GM18951 (cell line): ENCODE measurements at regions not wholly inside any gene's neighbourhood (a gene's known extent, or its start where the extent isn't known, plus 50 kb on each side); places are given as distances from the start of the nearest gene placed in this dataset.

ENCODE experiments used
- POLR2A ChIP-seq: IDR thresholded peaks from 4 replicates; pipeline ENCODE4 v1.6.1; 2011; ENCODE audit warnings: mild to moderate bottlenecking; ENCODE audit not compliant: insufficient read length, insufficient read depth; ENCODE audit errors: extremely low read depth
- in situ Hi-C: fragments of 300-500 bp; cut with MboI; formaldehyde crosslinking; loops from one replicate; pipeline ENCODE4 v1.12.0; 2022; ENCODE audit warnings: low sequenced_read_pairs, mixed read lengths, inconsistent platforms; ENCODE audit not compliant: unreplicated experiment

DNA sequence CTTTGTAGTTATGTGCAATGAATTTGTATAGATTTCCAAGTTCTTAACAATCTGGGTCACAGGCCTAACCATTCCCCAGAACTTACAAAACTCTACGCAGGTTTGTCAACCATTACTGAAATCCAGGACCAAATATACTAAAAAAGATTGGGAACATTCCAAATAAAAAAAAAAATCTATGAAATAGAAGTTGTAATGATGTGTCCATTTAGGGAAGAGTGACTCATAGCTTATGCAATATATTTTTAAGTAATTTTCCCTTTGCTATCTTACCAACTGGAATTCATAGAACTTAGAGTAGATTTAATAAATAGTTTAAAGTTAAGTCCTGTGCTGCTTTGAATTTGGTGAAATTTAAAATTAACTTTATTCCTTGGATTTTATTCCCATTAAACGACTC is 393.2 kb downstream of the PMP22 start:
- in situ Hi-C loops: no loop called here
- TF ChIP-seq POLR2A: no peak

DNA sequence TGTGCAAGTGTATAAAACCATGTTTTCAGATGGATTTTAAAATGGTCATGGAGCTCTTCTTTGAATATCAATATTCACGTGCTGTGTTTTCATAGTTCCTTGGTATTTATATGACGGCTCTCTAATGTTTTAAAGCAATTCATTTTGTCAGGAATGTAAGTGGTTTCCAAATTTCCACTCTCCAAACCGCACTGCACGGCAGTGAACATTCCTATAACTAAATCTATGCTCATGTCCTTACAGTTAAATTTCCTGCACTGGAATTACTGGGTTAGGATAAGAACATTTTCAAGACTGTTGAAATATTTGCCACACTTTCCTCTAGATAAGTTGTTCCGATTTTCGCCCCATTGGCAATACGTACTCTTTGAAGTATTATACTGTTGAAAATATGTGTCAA is 398.9 kb downstream of the PMP22 start:
- in situ Hi-C loops: no loop called here
- no peak for TF ChIP-seq POLR2A

- in situ Hi-C loops: no loop called here
- TF ChIP-seq POLR2A: no peak
Observed at GRCh38 chr17:14864127-14864526, 401.0 kb downstream of the PMP22 start.

DNA sequence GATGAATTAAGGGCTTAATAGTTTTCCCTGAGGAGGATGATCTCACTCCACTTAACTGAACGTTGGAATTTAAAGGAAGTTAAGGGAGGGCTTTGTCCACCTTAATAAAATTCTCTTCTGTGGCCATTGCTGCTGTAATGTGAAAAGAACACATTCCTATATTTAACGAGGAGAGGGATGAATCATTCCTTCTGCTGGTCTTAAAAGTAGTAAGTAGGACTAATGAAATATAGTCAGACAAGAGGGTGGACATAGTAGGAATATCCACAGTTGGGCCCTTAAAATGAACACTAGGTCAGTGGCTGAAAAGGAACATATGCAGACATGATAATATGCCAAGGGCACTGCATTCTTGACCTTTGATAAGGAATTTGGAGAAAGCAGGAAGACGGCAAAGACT is 405.6 kb downstream of the PMP22 start:
- in situ Hi-C loops: no loop called here
- TF ChIP-seq POLR2A: no peak

GRCh38 chr17:14856176-14856575 is 408.9 kb downstream of the PMP22 start:
- no peak for TF ChIP-seq POLR2A
- in situ Hi-C loops: no loop called here

- in situ Hi-C loops: no loop called here
- TF ChIP-seq POLR2A: no peak
Observed at GRCh38 chr17:14854691-14855090, 410.4 kb downstream of the PMP22 start.

DNA sequence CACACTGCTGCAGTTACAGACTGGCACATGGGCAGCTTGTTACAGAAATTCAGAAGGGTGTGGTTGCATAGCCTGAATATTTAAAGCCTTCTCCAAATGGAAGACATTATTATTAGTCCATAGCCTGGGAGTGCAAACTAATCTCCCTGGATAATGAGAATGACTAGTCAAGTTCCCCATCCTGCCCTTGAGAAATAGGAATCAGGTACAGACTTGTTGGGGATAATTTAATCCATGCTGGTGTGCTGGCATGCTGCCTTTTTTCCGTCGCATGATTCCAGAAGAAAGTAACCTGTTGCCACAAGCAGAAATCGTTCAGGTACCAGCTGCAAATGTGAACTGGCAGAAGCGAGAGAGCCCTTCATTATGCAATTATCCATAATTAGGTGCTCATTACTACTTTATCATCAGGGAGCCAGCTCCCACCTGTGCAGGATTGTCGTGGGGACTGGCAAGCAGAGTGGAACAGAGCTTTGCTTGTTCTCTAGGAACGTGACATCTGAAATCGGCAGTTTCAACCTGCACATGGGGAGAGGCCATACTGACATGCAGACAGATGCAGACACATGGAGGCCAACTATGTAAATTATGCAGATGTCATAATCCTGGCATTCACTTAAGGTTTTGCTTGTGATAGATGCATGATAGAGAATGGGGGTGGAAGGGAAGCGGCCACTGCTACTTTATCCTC is 419.4 kb downstream of the PMP22 start:
- in situ Hi-C loops: no loop called here

GRCh38 chr17:14843086-14843795 is 421.9 kb downstream of the PMP22 start:
- TF ChIP-seq POLR2A: no peak
- in situ Hi-C loops: no loop called here

More for the DNA sequence above, 419.4 kb downstream of the PMP22 start:
- TF ChIP-seq POLR2A: no peak

DNA sequence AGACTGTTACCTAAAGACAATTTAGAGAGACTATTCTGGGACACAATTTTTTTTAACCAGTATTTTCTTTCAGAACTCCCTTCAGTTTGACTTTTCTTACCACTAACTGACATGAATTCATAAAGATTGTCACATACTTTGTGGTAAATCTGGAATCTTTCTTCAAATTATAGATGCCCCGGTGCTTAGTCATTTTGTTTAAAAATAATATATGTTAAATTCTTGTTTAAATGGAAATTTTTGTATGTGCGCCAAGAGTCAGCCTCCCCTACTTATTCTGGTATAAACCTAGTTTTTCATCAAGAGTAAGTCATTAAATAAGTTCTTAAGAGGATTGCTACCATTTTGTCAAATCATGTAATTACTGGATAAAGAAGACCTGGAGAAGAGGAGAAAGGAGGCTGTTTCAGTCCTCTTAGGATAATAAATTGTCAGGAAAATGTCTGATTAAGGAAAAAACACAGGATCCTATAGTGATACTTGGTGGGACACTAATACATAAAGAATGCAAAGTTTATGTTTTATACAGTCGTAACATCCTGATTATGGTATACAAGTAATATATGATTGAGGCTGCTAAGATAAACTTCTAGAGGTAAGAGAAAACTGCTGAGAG is 424.4 kb downstream of the PMP22 start:
- TF ChIP-seq POLR2A: no peak
- in situ Hi-C loops: no loop called here

DNA sequence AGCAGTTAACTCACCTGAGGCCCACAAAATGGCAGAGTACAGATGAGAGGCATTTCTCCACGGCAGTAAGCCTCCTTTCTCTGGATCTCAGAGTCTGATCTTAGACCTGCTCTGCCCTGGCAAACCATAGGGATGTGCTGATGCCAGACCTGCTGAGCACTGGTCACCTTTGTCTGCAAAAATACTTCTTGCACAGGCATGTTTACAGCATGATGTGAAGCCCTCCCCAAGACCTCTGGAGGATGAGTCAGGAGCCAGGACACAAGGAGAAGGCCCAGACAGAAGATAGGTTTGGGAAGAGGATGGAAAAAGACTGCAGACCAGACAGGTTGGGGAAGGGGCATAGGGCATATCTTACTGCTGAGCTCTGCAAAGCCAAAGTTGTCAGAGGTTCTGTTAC is 426.6 kb downstream of the PMP22 start:
- TF ChIP-seq POLR2A: no peak
- in situ Hi-C loops: no loop called here

GRCh38 chr17:14833201-14833785 is 431.8 kb downstream of the PMP22 start:
- TF ChIP-seq POLR2A: no peak
- in situ Hi-C loops: no loop called here

DNA sequence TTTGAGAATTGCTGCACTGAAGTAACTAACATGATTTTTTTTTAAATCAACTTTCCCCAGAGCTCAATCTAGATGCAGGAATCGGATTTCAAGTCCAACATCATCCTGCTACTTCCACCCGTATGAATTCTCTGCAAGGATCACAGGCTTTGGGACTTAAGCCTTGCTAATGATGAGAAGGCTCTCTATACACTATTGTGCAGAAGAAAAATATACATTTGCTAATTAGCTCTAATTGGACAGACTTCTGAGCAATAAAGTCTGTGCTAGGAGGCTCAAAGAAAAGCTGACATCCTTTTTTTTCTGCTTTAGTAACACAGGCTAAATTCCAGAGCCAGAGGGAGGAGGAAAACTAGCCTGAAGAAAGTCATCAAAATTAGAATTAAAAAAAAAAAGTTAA is 433.6 kb downstream of the PMP22 start:
- no peak for TF ChIP-seq POLR2A
- in situ Hi-C loops: no loop called here

- in situ Hi-C loops: no loop called here
- TF ChIP-seq POLR2A: no peak
Observed at GRCh38 chr17:14827396-14827919, 437.7 kb downstream of the PMP22 start.
